ENCODE measurements at regions not wholly inside any gene's neighbourhood (a gene's known extent, or its start where the extent isn't known, plus 50 kb on each side); places are given as distances from the start of the nearest gene placed in this dataset.

DNA sequence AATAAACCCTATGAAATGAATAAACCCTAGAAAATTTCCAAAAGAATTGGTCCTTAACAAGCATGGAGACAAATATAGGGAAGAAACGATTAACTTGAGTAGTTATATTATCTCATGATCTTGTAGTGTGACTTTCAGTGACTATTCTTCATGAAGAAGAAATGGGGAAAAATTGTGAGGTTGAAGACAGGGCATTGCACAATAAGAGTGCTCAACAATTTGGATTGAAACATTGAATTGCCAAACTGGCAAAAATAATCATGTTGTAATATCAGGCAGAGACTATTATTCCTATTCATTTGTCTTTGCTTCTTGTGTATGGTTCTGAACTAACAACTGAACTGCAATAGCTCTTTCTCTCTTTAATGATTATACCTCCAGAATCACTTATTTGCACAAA lies 605.1 kb downstream of the PCDH7 start:
- no peak for DNase-seq

DNA sequence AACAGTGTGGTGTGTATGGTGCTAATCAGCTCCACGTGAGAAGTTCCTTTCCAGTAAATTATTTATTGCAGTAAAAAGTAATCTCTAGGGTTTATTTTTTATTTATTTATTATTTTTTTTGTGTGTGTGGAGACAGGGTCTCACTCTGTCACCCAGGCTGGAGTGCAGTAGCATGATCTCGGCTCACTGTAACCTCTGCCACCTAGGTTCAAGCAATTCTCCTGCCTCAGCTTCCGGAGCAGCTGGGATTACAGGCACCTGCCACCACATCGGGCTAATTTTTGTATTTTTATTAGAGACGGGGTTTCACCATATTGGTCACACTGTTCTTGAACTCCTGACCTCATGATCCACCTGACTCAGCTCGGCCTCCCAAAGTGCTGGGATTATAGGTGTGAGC lies 606.9 kb downstream of the PCDH7 start:
- no peak for DNase-seq

DNA sequence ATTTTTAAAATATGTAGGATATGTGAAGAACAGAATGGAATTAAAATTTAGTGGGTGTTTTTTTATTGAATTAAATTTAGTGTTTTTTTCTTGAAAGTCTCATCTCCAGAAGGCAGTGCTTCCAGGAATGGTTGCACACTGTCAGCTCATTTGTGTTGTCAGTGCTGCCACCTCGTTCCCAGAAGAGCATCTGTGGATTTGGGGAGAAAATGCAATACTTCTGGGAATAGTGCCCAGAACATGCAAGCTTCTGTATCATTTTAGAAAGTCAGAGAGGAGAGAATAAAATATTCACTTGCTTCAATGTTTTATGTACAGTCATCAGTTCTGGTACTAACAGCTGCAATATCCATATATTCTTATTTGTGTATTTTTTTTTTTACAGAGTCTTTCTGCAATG lies 608.8 kb downstream of the PCDH7 start:
- no peak for DNase-seq

DNA sequence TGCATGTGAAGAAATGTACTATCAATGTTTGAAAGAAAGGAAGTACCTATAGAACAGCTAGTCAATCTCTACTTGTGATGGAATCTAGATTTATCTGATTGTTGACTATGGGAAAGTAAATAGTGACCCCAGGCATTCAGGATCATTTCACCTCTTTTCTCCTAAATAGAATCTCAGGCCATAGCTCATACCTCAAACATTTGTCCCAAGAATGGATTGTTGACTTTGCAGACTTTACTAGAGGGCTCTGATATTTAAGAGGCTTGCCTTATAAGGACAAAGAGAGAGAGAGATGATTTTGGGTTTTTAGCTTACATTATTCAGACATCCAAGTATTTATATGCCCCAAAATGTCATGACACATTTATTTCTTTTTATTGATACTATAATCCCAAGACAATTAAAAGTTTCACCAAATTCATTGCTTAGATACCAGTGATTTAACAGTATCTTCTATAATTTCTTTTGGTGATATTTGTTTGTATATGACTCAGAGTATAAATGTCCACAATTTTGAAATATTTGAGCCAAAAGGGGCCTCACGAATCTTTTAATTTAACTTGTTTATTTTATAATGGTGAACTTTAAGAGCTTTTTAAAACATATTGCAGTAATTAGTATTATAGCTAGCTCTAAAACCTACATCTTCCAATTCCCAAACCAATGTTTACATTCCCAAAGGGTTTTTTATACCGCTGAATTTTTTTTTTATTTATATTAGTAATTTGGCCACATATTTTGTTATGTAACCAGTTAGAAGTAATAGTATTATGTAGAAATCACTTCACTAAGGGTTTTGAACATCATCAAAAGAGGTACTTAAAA lies 614.1 kb downstream of the PCDH7 start:
- DNase-seq: no peak

DNA sequence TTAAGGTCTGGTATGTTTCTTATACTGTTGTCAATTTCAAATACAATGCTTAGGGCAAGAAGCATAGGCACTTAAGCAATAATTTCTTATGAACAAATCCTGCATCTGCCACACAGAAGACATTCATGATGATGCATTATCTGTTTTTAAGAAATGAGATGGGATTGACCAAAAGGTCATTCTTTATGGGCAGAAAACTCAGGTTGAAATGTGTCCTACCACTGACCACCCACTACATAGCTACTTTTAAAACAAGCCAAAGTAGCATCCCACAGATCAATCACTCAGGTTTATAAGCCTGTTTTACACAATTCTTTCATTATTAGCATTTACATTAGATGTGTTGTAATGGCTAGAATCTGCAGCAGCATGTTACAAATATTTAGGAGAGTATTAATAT lies 617.8 kb downstream of the PCDH7 start:
- no peak for DNase-seq

DNA sequence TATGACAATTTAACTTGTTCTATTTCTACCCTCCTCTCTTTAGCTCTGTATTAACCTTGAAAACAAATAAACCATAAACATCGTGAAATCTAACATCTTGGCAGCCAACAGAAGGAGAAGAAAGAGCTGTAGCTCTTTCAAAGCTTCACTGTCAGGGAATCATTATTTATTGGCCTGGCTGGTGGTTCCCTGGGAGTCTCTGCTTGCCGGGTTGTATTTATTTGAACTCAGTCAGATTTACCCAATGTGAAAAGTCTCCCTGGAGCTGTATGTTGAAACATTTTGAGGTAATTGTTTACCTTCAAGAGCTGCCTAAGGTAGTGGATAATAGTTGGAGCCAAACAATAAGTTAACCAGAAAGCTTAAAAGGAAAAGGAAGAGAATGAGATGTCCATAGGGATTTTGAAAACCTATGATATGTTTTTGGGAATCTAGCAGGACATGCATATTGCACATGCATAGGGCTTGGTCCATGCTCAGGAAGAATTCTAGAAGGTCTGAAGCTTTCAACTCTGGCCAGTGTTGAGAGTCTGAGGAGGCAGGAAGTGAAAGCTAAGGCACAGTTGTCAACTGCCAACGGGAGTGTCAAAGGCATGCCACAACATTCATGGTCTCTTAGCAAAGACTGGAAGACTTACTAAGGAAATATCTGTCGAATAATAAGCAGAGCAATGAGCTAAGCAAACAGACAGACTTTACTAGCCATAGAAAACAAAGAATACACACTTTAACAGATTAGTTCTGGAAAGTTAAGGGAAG lies 621.6 kb downstream of the PCDH7 start:
- no peak for DNase-seq

DNA sequence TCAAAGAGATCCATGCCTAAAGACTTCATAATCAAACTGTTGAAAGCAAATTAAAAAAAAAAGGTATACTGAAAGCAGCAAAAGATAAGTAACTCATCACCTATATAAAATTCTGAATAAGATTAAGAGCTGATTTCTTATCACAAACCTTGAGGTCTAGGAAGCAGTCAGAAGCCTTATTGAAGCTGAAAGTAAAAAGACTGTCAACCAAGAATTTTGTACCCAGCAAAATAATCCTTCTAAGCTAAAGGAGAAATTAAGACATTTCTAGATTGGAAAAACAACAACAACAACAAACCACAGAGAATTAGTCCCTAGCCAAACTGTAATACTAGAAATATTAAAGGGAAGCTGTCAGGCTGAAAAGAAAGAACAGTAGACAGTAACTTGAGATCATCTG lies 622.9 kb downstream of the PCDH7 start:
- DNase-seq: no peak

DNA sequence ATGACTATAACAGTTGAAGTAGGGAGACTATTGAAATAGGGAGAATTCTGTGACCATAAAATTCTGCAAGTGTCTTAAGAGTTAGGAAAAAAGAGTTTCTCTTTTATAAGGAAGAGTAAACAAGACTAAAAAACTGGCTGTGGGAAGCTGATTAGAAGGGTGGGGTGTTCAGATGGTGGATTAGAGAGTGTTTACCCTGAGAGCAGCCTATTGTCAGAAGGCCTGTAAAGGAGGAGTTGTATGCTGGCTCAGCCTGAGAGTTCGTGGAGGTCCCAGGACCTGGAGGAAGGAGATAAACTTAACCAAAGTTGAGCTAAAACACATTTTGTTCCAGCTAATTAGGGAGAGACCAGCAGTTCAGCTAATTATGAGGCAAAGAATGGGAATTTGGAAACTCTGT lies 629.7 kb downstream of the PCDH7 start:
- DNase-seq: no peak

DNA sequence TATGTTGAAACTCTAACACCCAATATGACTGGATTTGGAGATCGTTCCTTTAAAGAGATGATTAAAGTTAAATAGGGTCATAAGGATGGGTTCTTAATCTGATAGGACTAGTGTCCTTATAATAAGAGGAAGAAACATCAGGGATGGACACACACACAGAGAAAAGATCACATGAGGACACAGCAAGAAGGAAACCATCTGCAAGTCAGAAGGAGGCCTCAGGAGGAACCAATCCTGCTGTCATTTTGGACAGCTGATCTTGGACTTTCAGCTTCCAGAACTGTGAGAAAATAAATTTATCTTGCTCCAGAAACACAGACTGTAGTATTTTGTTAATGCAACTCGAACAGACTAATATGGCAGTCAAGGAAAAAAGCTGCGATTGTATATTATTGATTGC lies 631.5 kb downstream of the PCDH7 start:
- DNase-seq: no peak

DNA sequence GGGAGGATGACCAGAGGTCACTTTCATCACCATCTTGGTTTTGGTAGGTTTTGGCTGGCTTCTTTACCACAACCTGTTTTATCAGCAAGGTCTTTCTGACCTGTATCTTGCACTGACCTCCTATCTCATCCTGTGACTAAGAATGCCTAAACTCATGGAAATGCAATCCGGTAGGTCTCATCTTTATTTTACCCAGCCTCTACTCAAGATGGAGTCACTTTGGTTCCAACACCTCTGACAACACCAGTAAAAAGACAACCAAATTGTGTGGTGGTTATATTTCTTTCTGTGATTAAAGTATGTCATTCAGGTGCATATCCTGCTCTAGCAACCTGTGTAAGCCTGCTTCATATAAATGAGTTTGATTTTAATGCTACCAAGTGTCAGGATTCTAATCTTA lies 636.7 kb downstream of the PCDH7 start:
- no peak for DNase-seq

DNA sequence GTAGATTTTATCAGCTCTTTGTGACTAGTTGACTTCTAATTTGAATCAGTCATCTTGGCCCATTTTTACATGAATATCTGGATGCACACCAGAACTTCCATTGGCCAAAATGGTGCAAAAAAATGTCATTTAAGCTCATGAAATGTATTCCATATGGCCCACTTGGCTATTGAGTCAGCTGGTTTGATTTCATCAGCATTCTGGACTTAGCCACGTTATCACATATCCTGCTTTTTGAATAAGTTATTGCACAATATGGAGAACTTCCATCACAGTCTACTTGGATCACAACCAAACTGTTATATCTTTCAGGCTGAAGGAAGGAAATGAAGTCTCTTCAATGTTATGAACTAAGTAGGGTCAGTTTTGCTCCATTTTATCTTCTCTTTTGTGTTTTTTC lies 640.6 kb downstream of the PCDH7 start:
- DNase-seq: no peak

DNA sequence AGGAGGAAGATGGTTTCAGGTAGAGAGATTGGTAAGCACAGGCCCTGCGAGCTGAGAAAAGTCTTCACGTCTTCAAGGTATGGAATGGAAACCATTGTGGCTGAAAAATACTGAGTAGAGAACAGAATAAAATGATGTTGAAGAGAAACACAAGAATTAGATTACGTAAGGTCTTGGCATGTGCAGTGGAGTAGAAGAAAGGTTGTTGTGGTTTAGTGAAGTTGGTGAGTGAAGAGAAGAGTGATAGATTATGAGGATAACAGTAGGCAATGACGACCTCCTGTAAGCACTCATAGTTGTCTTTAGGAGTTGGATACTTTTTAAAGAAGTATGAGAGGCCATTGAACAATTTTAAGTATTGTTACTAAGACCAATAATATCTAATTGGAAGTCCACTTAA lies 642.6 kb downstream of the PCDH7 start:
- DNase-seq: no peak

DNA sequence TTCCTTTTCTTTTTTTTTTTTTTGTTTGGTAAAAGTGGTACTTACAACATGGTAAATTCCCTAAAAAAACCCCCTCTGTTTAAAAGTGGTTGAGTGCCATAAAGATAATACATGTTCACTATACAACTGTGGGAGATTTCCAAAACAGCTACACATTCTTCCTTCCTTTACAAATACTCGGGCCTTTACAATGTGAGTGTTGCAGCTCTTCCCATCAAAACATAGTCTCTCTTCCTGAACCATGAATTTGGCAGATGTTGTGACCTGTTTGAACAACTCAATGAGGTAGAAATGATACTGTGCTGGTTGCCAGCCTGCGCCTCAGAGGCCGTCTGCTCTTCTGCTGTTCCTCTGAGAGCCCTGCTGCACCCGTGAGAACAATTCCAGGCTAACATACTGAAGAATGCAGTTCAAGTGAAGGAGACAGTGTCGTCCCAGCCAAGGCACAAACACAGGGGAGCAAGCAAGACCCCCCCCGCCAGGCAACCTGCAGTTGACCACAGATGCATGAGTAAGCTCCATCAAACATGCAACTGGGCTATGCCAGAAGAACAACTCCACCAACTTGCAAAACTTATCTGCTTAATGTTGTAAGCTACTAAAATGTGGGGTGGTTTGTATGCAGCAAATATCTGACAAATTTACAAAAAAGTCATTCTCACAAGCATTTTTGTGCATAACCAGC lies 645.0 kb downstream of the PCDH7 start:
- no peak for DNase-seq

DNA sequence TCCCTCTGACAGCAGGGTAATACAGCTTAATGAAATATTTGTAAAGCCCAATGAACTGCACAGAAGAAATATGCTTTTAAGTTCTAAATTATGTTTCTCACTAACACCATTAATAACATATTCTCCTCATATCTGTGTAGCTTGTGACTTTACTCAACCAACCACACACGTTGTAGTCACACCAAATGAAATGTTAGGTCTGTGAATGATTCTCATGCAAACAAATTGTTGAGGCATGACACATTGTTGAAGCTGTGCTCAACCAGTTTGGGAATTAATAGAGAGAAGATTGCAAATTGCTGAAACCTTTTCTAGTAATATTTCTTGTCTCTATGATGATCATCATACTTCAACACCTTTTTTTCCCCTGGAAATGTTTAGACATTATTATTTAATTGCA lies 645.9 kb downstream of the PCDH7 start:
- DNase-seq: no peak

DNA sequence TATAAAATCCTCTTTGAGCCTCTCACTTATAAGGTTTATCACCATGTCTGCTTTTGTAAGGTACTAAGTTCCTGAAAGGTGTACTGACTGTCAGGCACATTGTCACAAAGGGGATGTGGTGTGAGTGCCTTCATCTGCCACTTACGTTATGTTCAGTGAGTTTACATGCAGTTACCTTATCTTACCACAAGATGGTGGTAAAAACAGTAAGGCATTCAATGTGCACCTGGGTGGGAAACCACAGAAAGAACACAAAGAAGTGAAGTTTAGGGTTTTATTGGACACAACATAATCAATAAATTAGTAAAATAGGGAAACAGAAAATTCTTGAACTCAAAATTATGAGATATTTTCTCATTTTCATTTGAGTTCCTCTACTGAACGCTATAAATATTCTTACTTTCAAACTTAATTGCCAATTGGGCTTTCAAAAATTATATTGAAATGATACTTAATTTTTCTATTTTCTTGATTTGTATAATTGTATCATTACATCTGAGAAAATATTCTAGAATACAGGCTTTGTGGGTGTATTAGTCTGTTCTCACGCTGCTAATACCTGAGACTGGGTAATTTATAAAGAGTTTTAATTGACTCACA lies 650.8 kb downstream of the PCDH7 start:
- peak; percentile 42 for DNase-seq

DNA sequence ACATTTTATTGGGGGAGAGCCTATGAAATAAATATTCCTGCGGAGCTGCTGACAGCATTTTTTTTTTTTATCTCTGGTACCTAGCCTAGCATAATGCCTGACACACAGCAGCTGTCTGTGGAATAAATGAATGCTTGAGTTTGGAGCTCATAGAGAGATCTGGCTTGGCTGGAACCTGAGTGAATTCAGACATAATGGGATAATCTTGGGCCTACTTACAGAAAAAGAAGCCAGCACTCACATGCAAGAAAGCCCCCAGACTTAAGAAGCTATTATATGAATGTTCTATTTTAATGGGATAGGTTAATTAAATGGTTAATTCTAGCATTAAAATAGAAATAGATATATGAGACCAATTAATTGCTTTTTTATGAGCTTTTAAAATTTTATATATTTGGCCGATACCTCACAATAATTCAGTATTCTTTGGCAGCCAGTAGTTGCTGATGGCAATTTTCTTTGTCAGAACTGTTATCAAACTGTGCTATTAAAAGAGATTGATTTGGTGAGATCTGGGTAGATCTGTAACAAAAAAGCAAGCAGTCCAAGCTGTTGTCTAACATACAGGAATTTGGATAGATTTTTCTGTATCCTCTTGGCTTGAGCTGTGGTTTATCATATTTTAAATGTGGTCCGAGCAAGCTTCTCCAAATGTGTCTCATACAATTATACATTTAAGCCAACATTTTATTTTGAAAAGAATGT lies 654.2 kb downstream of the PCDH7 start:
- no peak for DNase-seq

DNA sequence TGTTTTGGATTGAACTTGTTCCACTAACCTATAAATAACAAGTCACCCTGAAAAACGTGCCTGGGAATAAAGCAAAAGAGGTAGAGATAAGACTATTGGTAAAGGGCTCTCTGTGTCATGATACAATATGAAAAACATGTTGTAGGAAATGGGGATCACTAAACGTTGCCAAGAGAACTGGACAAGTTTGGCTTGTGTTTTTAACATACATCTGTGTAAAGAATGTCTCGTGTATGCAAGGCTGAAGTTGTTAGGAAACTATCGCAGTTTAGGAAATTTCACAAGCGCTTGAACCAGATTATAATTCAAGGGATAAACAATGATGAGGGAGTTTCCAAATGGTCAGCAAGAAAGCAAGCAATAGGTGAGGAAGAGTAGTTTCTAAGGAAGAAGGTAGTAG lies 655.8 kb downstream of the PCDH7 start:
- DNase-seq: no peak

DNA sequence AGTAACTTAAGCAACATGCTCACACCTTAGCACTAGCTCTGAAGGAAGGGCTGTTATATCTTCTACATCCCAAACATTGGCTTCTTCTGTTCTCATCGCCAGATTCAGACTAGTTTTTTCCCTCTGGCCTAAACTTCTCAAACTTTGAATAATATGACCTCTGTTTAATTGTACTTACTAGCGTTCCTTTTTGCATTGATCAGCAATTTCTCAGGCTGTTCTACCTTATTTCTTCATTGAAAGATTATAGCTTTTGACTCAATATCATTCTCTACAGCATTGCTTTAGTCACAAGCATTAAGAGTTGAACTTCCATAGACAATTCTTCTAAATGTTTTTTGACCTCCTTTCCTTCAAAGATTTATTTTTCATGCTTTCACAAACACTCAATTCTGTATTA lies 659.2 kb downstream of the PCDH7 start:
- DNase-seq: no peak

DNA sequence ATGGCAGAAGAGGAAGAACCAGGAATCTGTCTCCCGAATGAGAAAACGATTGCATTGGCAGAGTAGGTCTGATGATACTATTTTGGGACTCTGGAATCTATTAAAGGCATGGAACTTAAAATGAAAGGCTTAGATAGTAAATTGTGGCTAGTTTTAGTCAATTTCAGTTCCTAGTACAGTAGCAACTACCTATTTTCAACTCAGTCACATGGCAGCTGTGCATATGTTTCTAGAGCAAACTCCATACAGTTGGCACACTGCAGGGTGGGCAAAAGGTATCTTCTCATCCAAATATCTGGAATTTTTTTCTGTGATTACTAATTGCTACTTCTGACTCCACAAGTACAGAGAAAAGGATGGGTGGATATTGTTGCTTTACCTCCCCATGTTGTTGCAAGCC lies 663.6 kb downstream of the PCDH7 start:
- DNase-seq: no peak

DNA sequence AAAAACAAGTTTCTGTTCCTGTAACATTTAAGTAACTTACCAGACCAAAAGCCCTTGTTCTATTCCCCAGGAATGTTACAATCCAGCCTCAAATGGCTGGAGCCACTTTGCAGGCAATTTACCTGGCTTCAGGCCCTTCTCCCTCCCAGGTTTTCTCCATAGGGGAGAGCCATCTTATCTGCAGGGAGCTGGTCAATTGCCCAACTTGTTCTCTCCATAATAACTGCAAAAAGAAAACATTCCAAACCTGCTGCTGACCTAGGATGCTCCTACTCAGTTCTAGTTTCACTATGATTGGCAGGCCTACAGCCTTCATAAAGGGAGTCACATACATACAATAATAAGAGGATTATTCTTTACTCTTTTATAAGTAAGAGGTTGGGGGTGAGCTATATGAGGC lies 670.7 kb downstream of the PCDH7 start:
- DNase-seq: no peak

DNA sequence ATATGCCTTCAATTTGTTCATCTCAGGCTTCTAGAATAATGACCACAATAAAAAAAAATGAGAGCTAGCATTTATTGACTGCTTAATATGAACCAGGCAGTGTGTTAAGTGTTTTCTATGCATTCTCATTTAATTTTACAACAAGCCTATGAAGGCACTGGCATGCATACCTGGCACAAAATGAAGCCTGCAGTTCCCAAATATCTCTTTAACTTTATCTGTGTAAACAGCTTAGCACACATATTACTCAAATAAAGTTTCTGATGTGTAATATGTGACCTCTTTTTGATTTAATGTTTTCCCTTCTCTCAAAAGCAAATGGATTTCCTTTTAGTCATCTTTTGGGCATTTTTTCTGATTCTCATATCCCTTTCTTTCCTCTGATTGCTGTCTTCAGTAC lies 671.8 kb downstream of the PCDH7 start:
- DNase-seq: no peak

DNA sequence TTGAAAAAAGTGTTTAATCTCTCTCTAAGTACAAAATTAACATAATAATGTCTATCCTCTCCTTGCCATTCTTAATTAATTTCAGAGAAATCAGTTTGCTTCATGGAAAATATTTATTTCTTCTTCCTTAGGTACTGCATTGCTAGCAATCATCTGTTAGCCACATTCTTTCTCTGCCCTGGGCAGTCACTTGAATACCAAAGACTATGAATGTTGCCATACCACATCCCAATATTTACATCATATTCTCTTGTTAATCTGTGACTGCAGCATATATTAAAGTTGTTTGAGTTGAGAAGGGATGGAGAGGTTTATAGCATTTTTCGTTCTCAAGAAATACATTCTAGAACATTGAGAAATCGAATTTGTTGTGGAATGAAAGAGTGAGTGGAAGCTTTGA lies 672.8 kb downstream of the PCDH7 start:
- DNase-seq: no peak

DNA sequence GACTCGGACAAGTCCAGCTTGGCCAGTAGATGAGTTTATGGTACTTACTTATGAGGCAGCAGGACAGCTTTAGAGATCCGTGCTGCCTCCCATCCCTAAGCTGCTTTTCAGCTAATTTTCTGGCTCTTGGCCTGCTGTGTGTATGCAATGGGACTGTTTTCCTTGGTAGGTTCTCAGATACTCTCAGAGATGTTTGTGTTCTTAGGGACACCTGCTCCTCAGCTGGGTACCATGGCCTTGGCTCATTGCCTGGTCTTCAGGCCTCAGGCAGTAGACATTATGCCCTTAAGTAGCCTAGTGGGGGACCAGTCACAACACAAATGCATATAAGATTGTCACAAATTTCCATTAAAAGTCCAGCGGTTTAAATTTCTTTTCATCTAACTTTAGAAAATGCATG lies 688.0 kb downstream of the PCDH7 start:
- DNase-seq: no peak
